ENCODE measurements at regions not wholly inside any gene's neighbourhood (a gene's known extent, or its start where the extent isn't known, plus 50 kb on each side); places are given as distances from the start of the nearest gene placed in this dataset.

GRCh38 chr14:80446356-80446755 lies 235.1 kb upstream of the DIO2 start:
- H3K27ac ChIP-seq (replicated peaks), result no peak overlapping the region

GRCh38 chr14:80445605-80446004 lies 234.3 kb upstream of the DIO2 start:
- H3K27me3 ChIP-seq (ENCODE audit: insufficient read depth, poor library complexity, severe bottlenecking), result no peaks in the 10 kb centered on the region
- TF ChIP-seq CTCF (IDR thresholded peaks at IDR 0.05; ENCODE audit: insufficient read depth, low read length), result no peak
- no peak for TF ChIP-seq SPI1 (IDR thresholded peaks at IDR 0.05; ENCODE audit: borderline replicate concordance, low read depth)
- TF ChIP-seq GABPA (IDR thresholded peaks at IDR 0.05; ENCODE audit: low read depth), result no peak
- no peak for TF ChIP-seq REST (IDR thresholded peaks at IDR 0.05; ENCODE audit: insufficient replicate concordance, low read depth)
- TF ChIP-seq POLR2AphosphoS5 (IDR thresholded peaks at IDR 0.05; ENCODE audit: low read depth), result no peak
- no peak overlapping the region for H3K27ac ChIP-seq (replicated peaks)
- no peak overlapping the region for H3K4me3 ChIP-seq (replicated peaks; ENCODE audit: insufficient read depth, low read length)
- no peak for DNase-seq (ENCODE audit: low read depth in 1 of 2, low spot score in 1 of 2)

More at GRCh38 chr14:80446356-80446755, 235.1 kb upstream of the DIO2 start:
- TF ChIP-seq CTCF (IDR thresholded peaks at IDR 0.05; ENCODE audit: insufficient read depth, low read length) (no peak), POLR2AphosphoS5 (IDR thresholded peaks at IDR 0.05; ENCODE audit: low read depth) (no peak), REST (IDR thresholded peaks at IDR 0.05; ENCODE audit: insufficient replicate concordance, low read depth) (no peak), GABPA (IDR thresholded peaks at IDR 0.05; ENCODE audit: low read depth) (no peak), SPI1 (IDR thresholded peaks at IDR 0.05; ENCODE audit: borderline replicate concordance, low read depth) (no peak)
- DNase-seq (ENCODE audit: low read depth in 1 of 2, low spot score in 1 of 2), result no peak
- Histone ChIP-seq H3K27me3 (ENCODE audit: insufficient read depth, poor library complexity, severe bottlenecking) (no peaks in the 10 kb centered on the region), H3K4me3 (replicated peaks; ENCODE audit: insufficient read depth, low read length) (no peak overlapping the region)

GRCh38 chr14:80434574-80435321 lies 223.4 kb upstream of the DIO2 start:
- TF ChIP-seq SPI1 (IDR thresholded peaks at IDR 0.05; ENCODE audit: borderline replicate concordance, low read depth), result no peak
- TF ChIP-seq POLR2AphosphoS5 (IDR thresholded peaks at IDR 0.05; ENCODE audit: low read depth), result no peak
- TF ChIP-seq GABPA (IDR thresholded peaks at IDR 0.05; ENCODE audit: low read depth), result no peak
- TF ChIP-seq REST (IDR thresholded peaks at IDR 0.05; ENCODE audit: insufficient replicate concordance, low read depth), result no peak
- no peak for TF ChIP-seq CTCF (IDR thresholded peaks at IDR 0.05; ENCODE audit: insufficient read depth, low read length)
- no peak for DNase-seq (ENCODE audit: low read depth in 1 of 2, low spot score in 1 of 2)
- H3K27ac ChIP-seq (replicated peaks), result no peak overlapping the region
- no peak overlapping the region for H3K4me3 ChIP-seq (replicated peaks; ENCODE audit: insufficient read depth, low read length)
- no peaks in the 10 kb centered on the region for H3K27me3 ChIP-seq (ENCODE audit: insufficient read depth, poor library complexity, severe bottlenecking)

All from HL-60 (cell line).